HL-60 (cell line): ENCODE measurements at regions not wholly inside any gene's neighbourhood (a gene's known extent, or its start where the extent isn't known, plus 50 kb on each side); places are given as distances from the start of the nearest gene placed in this dataset.

Experiments used
- DNase-seq, 2 experiments: peaks; one replicate each; pipeline ENCODE4 v3.0.0-alpha.2; 2010 to 2020; ENCODE audit warnings: low read depth in 1 of 2, low spot score in 1 of 2
- H3K27ac ChIP-seq: fragments of 250-450 bp; sonication (Bioruptor Pico); replicated peaks from 2 replicates; pipeline ENCODE4 v1.5.1; 2020; ENCODE audit warnings: mild to moderate bottlenecking, moderate library complexity
- H3K27me3 ChIP-seq: fragments of 250-450 bp; sonication (Bioruptor Pico); 2 replicates; pipeline ENCODE4 v1.5.1; 2021; ENCODE audit warnings: mild to moderate bottlenecking, moderate library complexity; ENCODE audit not compliant: insufficient read depth, poor library complexity, severe bottlenecking
- H3K4me3 ChIP-seq: replicated peaks from 2 replicates; pipeline ENCODE4 v1.5.1; 2011; ENCODE audit warnings: mild to moderate bottlenecking, control low read depth, low read length; ENCODE audit not compliant: insufficient read depth
- GABPA ChIP-seq: IDR thresholded peaks from 2 replicates; pipeline ENCODE4 v1.6.1; 2012; ENCODE audit warnings: low read depth
- POLR2AphosphoS5 ChIP-seq: IDR thresholded peaks from 2 replicates; pipeline ENCODE4 v1.6.1; 2012; ENCODE audit warnings: low read depth
- REST ChIP-seq: IDR thresholded peaks from 2 replicates; pipeline ENCODE4 v1.6.1; 2012; ENCODE audit warnings: low read depth; ENCODE audit not compliant: insufficient replicate concordance
- SPI1 ChIP-seq: IDR thresholded peaks from 2 replicates; pipeline ENCODE4 v1.6.1; 2012; ENCODE audit warnings: low read depth, mild to moderate bottlenecking, borderline replicate concordance
- TF ChIP-seq, protein P1 (sequence below): IDR thresholded peaks from one replicate; pipeline ENCODE4 v1.5.1; 2011; ENCODE audit warnings: low read length, control low read depth, inconsistent platforms; ENCODE audit not compliant: insufficient read depth

DNA sequence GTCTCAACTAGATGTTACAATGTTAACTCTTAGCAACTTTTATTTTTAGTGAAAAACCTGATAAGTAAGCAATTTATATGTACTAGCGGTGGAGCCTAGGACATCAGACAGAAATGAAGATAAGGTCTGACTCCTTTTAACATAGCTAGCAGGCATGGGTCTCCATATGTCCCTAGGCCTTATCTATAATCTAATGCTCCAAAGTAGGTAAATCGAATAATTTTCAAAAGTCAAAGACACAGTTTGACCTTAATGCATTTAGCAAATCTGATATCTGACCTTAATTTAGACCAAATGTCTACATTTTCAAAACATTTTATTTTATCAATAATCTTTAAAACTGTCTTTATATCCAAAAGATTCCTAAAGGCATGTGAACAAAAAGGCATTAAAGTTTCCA, 305.0 kb upstream of the CCNH start:
- TF ChIP-seq GABPA, result no peak
- no peak for TF ChIP-seq SPI1
- TF ChIP-seq, protein P1, sequence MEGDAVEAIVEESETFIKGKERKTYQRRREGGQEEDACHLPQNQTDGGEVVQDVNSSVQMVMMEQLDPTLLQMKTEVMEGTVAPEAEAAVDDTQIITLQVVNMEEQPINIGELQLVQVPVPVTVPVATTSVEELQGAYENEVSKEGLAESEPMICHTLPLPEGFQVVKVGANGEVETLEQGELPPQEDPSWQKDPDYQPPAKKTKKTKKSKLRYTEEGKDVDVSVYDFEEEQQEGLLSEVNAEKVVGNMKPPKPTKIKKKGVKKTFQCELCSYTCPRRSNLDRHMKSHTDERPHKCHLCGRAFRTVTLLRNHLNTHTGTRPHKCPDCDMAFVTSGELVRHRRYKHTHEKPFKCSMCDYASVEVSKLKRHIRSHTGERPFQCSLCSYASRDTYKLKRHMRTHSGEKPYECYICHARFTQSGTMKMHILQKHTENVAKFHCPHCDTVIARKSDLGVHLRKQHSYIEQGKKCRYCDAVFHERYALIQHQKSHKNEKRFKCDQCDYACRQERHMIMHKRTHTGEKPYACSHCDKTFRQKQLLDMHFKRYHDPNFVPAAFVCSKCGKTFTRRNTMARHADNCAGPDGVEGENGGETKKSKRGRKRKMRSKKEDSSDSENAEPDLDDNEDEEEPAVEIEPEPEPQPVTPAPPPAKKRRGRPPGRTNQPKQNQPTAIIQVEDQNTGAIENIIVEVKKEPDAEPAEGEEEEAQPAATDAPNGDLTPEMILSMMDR, result no peak
- no peak for TF ChIP-seq POLR2AphosphoS5
- TF ChIP-seq REST, result no peak
- Histone ChIP-seq H3K4me3 (no peak overlapping the region), H3K27ac (no peak overlapping the region), H3K27me3 (no peaks in the 10 kb centered on the region)
- no peak for DNase-seq

DNA sequence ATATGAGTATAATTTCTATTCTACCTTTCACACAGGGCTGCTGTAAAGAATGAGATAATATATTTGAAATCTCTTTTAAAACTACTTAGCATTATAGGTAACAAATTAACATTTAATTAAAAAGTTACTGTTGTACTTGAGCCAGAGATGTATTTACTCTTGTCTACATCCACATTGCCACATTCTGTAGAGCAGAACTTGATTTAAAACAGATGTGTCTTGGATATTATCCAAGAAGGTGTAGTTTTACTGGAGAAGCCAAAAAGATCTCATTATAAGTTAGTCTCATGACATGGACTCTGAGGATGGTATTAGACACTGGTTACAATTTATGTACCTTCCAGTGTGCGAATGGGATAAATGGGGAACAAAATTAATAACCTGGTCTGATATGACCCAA, 293.1 kb upstream of the CCNH start:
- no peaks in the 10 kb centered on the region for H3K27me3 ChIP-seq
- TF ChIP-seq SPI1, result no peak
- H3K4me3 ChIP-seq, result no peak overlapping the region
- H3K27ac ChIP-seq, result no peak overlapping the region
- no peak for DNase-seq

- no peak for DNase-seq
- TF ChIP-seq POLR2AphosphoS5 (no peak), REST (no peak), SPI1 (no peak), GABPA (no peak)
- TF ChIP-seq, protein P1, result no peak
- Histone ChIP-seq H3K27ac (no peak overlapping the region), H3K27me3 (no peaks in the 10 kb centered on the region), H3K4me3 (no peak overlapping the region)
These were observed 274.2 kb upstream of the CCNH start for GRCh38 chr5:87686975-87687374.

- Histone ChIP-seq H3K4me3 (no peak overlapping the region), H3K27me3 (no peaks in the 10 kb centered on the region), H3K27ac (no peak overlapping the region)
- DNase-seq, result no peak
- TF ChIP-seq REST (no peak), GABPA (no peak), POLR2AphosphoS5 (no peak), SPI1 (no peak)
- TF ChIP-seq, protein P1, result no peak
These were observed 273.3 kb upstream of the CCNH start for GRCh38 chr5:87686018-87686417.
